ENCODE measurements at regions not wholly inside any gene's neighbourhood (a gene's known extent, or its start where the extent isn't known, plus 50 kb on each side); places are given as distances from the start of the nearest gene placed in this dataset.

GRCh38 chr13:21796066-21796465, 125.2 kb downstream of the FGF9 start:
- TF ChIP-seq CTCF (IDR thresholded peaks at IDR 0.05) (no peak), POLR2A (IDR thresholded peaks at IDR 0.05) (no peak)

Measured in testis (tissue), 2 donors.